GM12878 (cell line): ENCODE measurements at regions not wholly inside any gene's neighbourhood (a gene's known extent, or its start where the extent isn't known, plus 50 kb on each side); places are given as distances from the start of the nearest gene placed in this dataset.

Source experiments
- CTCF ChIP-seq, 3 experiments: IDR thresholded peaks in 2 of 3; conservative IDR thresholded peaks in 1 of 3; 2 replicates each; pipeline ENCODE4 v1.5.1; 2011; ENCODE audit warnings: low read depth in 3 of 3, low read length in 3 of 3, mild to moderate bottlenecking in 3 of 3, control low read depth in 2 of 3, moderate library complexity in 2 of 3, inconsistent platforms in 1 of 3, mixed read lengths in 1 of 3; ENCODE audit not compliant: control insufficient read depth in 2 of 3, insufficient read depth in 1 of 3; ENCODE audit errors: extremely low read depth in 1 of 3
- EP300 ChIP-seq, 2 experiments: fragments of 150-350 bp in 1 of 2; IDR thresholded peaks; 2 replicates each; pipeline ENCODE4 v1.6.1; 2011 to 2012; ENCODE audit warnings: low read depth in 2 of 2, low read length in 2 of 2, borderline replicate concordance in 1 of 2, improper control_type of control experiment in 1 of 2, inconsistent platforms in 1 of 2; ENCODE audit not compliant: control insufficient read depth in 1 of 2
- ESRRA ChIP-seq: IDR thresholded peaks from 2 replicates; pipeline ENCODE4 v1.6.1; 2012; ENCODE audit warnings: mild to moderate bottlenecking, low read length, improper control_type of control experiment
- EZH2 ChIP-seq: IDR thresholded peaks from 2 replicates; pipeline ENCODE4 v1.6.1; 2012; ENCODE audit warnings: low read depth, mild to moderate bottlenecking, control low read depth, inconsistent platforms, low read length, borderline replicate concordance; ENCODE audit not compliant: control insufficient read depth
- NBN ChIP-seq: fragments of 450-650 bp; IDR thresholded peaks from 2 replicates; pipeline ENCODE4 v1.6.1; 2016
- POLR2A ChIP-seq: IDR thresholded peaks from 2 replicates; pipeline ENCODE4 v1.6.1; 2011; ENCODE audit warnings: low read depth, mild to moderate bottlenecking, low read length
- SMAD5 ChIP-seq: IDR thresholded peaks from 2 replicates; pipeline ENCODE4 v1.6.1; 2016; ENCODE audit warnings: antibody characterized with exemption, low read depth
- USF2 ChIP-seq: IDR thresholded peaks from 2 replicates; pipeline ENCODE4 v1.6.1; 2011; ENCODE audit warnings: low read depth, low read length, improper control_type of control experiment, borderline replicate concordance

GRCh38 chr10:78952686-78953085 is 116.1 kb upstream of the ZMIZ1 start:
- TF ChIP-seq CTCF (IDR thresholded peaks at IDR 0.05 in 2 of 3, conservative IDR thresholded peaks at IDR 0.05 in 1 of 3; ENCODE audit: control insufficient read depth in 2 of 3, extremely low read depth in 1 of 3, insufficient read depth in 1 of 3, low read depth in 3 of 3, low read length in 3 of 3) = no peak
- no peak for TF ChIP-seq USF2
- TF ChIP-seq NBN = no peak
- TF ChIP-seq ESRRA = no peak
- no peak for TF ChIP-seq SMAD5
- TF ChIP-seq EP300 (IDR thresholded peaks at IDR 0.05; ENCODE audit: borderline replicate concordance in 1 of 2, control insufficient read depth in 1 of 2, low read depth in 2 of 2, low read length in 2 of 2) = no peak
- no peak for TF ChIP-seq POLR2A
- TF ChIP-seq EZH2 = no peak
